ENCODE measurements at regions not wholly inside any gene's neighbourhood (a gene's known extent, or its start where the extent isn't known, plus 50 kb on each side); places are given as distances from the start of the nearest gene placed in this dataset.

GRCh38 chr7:27412164-27412563 lies 169.6 kb downstream of the EVX1 start:
- no peak for TF ChIP-seq EZH2phosphoT487 (IDR thresholded peaks at IDR 0.05; ENCODE audit: borderline replicate concordance)
- TF ChIP-seq CTCF (conservative IDR thresholded peaks at IDR 0.05; ENCODE audit: low read length) = no peak
